ENCODE measurements at regions not wholly inside any gene's neighbourhood (a gene's known extent, or its start where the extent isn't known, plus 50 kb on each side); places are given as distances from the start of the nearest gene placed in this dataset.
A peak's percentile ranks its signal among the peaks of the same experiment; 100 is the strongest.
"Not testable (repeated sequence)": the region's sequence is repeated elsewhere in the genome, so short reads cannot be mapped to it uniquely, and the experiment has no call there.

- Histone ChIP-seq H3K4me3 (ENCODE audit: low read depth, low read length) (peak overlapping the region; percentile 0; the same call in 1 of the 2 replicates), H3K9me3 (ENCODE audit: control insufficient read depth, insufficient read depth, low read length) (no peaks in the 10 kb centered on the region), H3K27me3 (ENCODE audit: control insufficient read depth, insufficient read depth, low read length) (no peaks in the 10 kb centered on the region), H3K4me1 (ENCODE audit: control insufficient read depth, insufficient read depth, low read length) (no peaks in the 10 kb centered on the region), H3K36me3 (ENCODE audit: control insufficient read depth, insufficient read depth, low read length) (no peaks in the 10 kb centered on the region), H3K27ac (ENCODE audit: low read depth, low read length) (no peak overlapping the region), H3K9ac (ENCODE audit: low read depth, low read length) (no peak overlapping the region)
Measured at GRCh38 chr21:7916329-7917303, 2604.8 kb upstream of the TPTE start.

- no peaks in the 10 kb centered on the region for H3K4me1 ChIP-seq (ENCODE audit: control insufficient read depth, insufficient read depth, low read length)
- H3K27ac ChIP-seq (ENCODE audit: low read depth, low read length) = no peak overlapping the region
- H3K9me3 ChIP-seq (ENCODE audit: control insufficient read depth, insufficient read depth, low read length) = no peaks in the 10 kb centered on the region
- no peaks in the 10 kb centered on the region for H3K27me3 ChIP-seq (ENCODE audit: control insufficient read depth, insufficient read depth, low read length)
- no peak overlapping the region for H3K9ac ChIP-seq (ENCODE audit: low read depth, low read length)
- peak overlapping the region; percentile 0; the same call in 1 of the 2 replicates for H3K4me3 ChIP-seq (ENCODE audit: low read depth, low read length)
- H3K36me3 ChIP-seq (ENCODE audit: control insufficient read depth, insufficient read depth, low read length) = no peaks in the 10 kb centered on the region
Measured at GRCh38 chr21:7917729-7918128, 2603.7 kb upstream of the TPTE start.

GRCh38 chr21:7925918-7926582 is 2595.3 kb upstream of the TPTE start:
- H3K4me3 ChIP-seq (ENCODE audit: low read depth, low read length) = peak overlapping the region; percentile 1; the same call in 1 of the 2 replicates
- not testable (repeated sequence) for H3K27ac ChIP-seq (ENCODE audit: low read depth, low read length); H3K9ac ChIP-seq (ENCODE audit: low read depth, low read length); H3K27me3 ChIP-seq (ENCODE audit: control insufficient read depth, insufficient read depth, low read length); H3K9me3 ChIP-seq (ENCODE audit: control insufficient read depth, insufficient read depth, low read length); H3K4me1 ChIP-seq (ENCODE audit: control insufficient read depth, insufficient read depth, low read length); H3K36me3 ChIP-seq (ENCODE audit: control insufficient read depth, insufficient read depth, low read length)

- H3K4me3 ChIP-seq (ENCODE audit: low read depth, low read length) = peak overlapping the region; percentile 4; the same call in 1 of the 2 replicates
- H3K36me3 ChIP-seq (ENCODE audit: control insufficient read depth, insufficient read depth, low read length); H3K9me3 ChIP-seq (ENCODE audit: control insufficient read depth, insufficient read depth, low read length); H3K4me1 ChIP-seq (ENCODE audit: control insufficient read depth, insufficient read depth, low read length); H3K9ac ChIP-seq (ENCODE audit: low read depth, low read length); H3K27ac ChIP-seq (ENCODE audit: low read depth, low read length); H3K27me3 ChIP-seq (ENCODE audit: control insufficient read depth, insufficient read depth, low read length): not testable (repeated sequence)
Measured at GRCh38 chr21:7928528-7928927, 2592.9 kb upstream of the TPTE start.

- not testable (repeated sequence) for H3K27me3 ChIP-seq (ENCODE audit: control insufficient read depth, insufficient read depth, low read length); H3K4me1 ChIP-seq (ENCODE audit: control insufficient read depth, insufficient read depth, low read length); H3K4me3 ChIP-seq (ENCODE audit: low read depth, low read length); H3K27ac ChIP-seq (ENCODE audit: low read depth, low read length); H3K9ac ChIP-seq (ENCODE audit: low read depth, low read length); H3K9me3 ChIP-seq (ENCODE audit: control insufficient read depth, insufficient read depth, low read length); H3K36me3 ChIP-seq (ENCODE audit: control insufficient read depth, insufficient read depth, low read length)
Measured at GRCh38 chr21:7929586-7929985, 2591.8 kb upstream of the TPTE start.

- not testable (repeated sequence) for H3K9me3 ChIP-seq (ENCODE audit: control insufficient read depth, insufficient read depth, low read length); H3K9ac ChIP-seq (ENCODE audit: low read depth, low read length); H3K27ac ChIP-seq (ENCODE audit: low read depth, low read length); H3K27me3 ChIP-seq (ENCODE audit: control insufficient read depth, insufficient read depth, low read length); H3K4me1 ChIP-seq (ENCODE audit: control insufficient read depth, insufficient read depth, low read length); H3K36me3 ChIP-seq (ENCODE audit: control insufficient read depth, insufficient read depth, low read length); H3K4me3 ChIP-seq (ENCODE audit: low read depth, low read length)
Measured at GRCh38 chr21:7930445-7930844, 2590.9 kb upstream of the TPTE start.

- not testable (repeated sequence) for H3K9me3 ChIP-seq (ENCODE audit: control insufficient read depth, insufficient read depth, low read length); H3K9ac ChIP-seq (ENCODE audit: low read depth, low read length); H3K36me3 ChIP-seq (ENCODE audit: control insufficient read depth, insufficient read depth, low read length); H3K27me3 ChIP-seq (ENCODE audit: control insufficient read depth, insufficient read depth, low read length); H3K27ac ChIP-seq (ENCODE audit: low read depth, low read length); H3K4me1 ChIP-seq (ENCODE audit: control insufficient read depth, insufficient read depth, low read length)
- H3K4me3 ChIP-seq (ENCODE audit: low read depth, low read length) = peak overlapping the region; percentile 1; the same call in 1 of the 2 replicates
Measured at GRCh38 chr21:7932113-7932512, 2589.3 kb upstream of the TPTE start.

GRCh38 chr21:7932834-7933233 is 2588.5 kb upstream of the TPTE start:
- H3K9me3 ChIP-seq (ENCODE audit: control insufficient read depth, insufficient read depth, low read length); H3K4me1 ChIP-seq (ENCODE audit: control insufficient read depth, insufficient read depth, low read length); H3K9ac ChIP-seq (ENCODE audit: low read depth, low read length); H3K27me3 ChIP-seq (ENCODE audit: control insufficient read depth, insufficient read depth, low read length); H3K27ac ChIP-seq (ENCODE audit: low read depth, low read length); H3K36me3 ChIP-seq (ENCODE audit: control insufficient read depth, insufficient read depth, low read length); H3K4me3 ChIP-seq (ENCODE audit: low read depth, low read length): not testable (repeated sequence)

- H3K9me3 ChIP-seq (ENCODE audit: control insufficient read depth, insufficient read depth, low read length) = no peaks in the 10 kb centered on the region; the same call in 1 of the 2 replicates
- no peaks in the 10 kb centered on the region for H3K36me3 ChIP-seq (ENCODE audit: control insufficient read depth, insufficient read depth, low read length)
- H3K27ac ChIP-seq (ENCODE audit: low read depth, low read length) = no peak overlapping the region
- peak overlapping the region; percentile 25; the same call in 1 of the 2 replicates for H3K4me3 ChIP-seq (ENCODE audit: low read depth, low read length)
- no peak overlapping the region for H3K9ac ChIP-seq (ENCODE audit: low read depth, low read length)
- H3K4me1 ChIP-seq (ENCODE audit: control insufficient read depth, insufficient read depth, low read length) = no peaks in the 10 kb centered on the region
- no peaks in the 10 kb centered on the region for H3K27me3 ChIP-seq (ENCODE audit: control insufficient read depth, insufficient read depth, low read length)
Measured at GRCh38 chr21:7933923-7934322, 2587.5 kb upstream of the TPTE start.

GRCh38 chr21:7937297-7937696 is 2584.1 kb upstream of the TPTE start:
- H3K9ac ChIP-seq (ENCODE audit: low read depth, low read length); H3K36me3 ChIP-seq (ENCODE audit: control insufficient read depth, insufficient read depth, low read length); H3K27ac ChIP-seq (ENCODE audit: low read depth, low read length); H3K4me3 ChIP-seq (ENCODE audit: low read depth, low read length); H3K4me1 ChIP-seq (ENCODE audit: control insufficient read depth, insufficient read depth, low read length); H3K9me3 ChIP-seq (ENCODE audit: control insufficient read depth, insufficient read depth, low read length); H3K27me3 ChIP-seq (ENCODE audit: control insufficient read depth, insufficient read depth, low read length): not testable (repeated sequence)

GRCh38 chr21:7938223-7938622 is 2583.2 kb upstream of the TPTE start:
- not testable (repeated sequence) for H3K9ac ChIP-seq (ENCODE audit: low read depth, low read length); H3K4me1 ChIP-seq (ENCODE audit: control insufficient read depth, insufficient read depth, low read length); H3K27me3 ChIP-seq (ENCODE audit: control insufficient read depth, insufficient read depth, low read length); H3K27ac ChIP-seq (ENCODE audit: low read depth, low read length); H3K9me3 ChIP-seq (ENCODE audit: control insufficient read depth, insufficient read depth, low read length); H3K36me3 ChIP-seq (ENCODE audit: control insufficient read depth, insufficient read depth, low read length)
- peak overlapping the region; percentile 18; the same call in 1 of the 2 replicates for H3K4me3 ChIP-seq (ENCODE audit: low read depth, low read length)

Measured in HUES48 (cell line).